SK-N-SH treated with all-trans-retinoic acid at 6 μM for 48 hours (cell line): ENCODE measurements at regions not wholly inside any gene's neighbourhood (a gene's known extent, or its start where the extent isn't known, plus 50 kb on each side); places are given as distances from the start of the nearest gene placed in this dataset.

Experiments
- ATAC-seq: fragments of 200-7000 bp; cut with Tn5 transposase; 3 replicates; pipeline ENCODE4 v1.9.1; 2020; ENCODE audit warnings: mild to moderate bottlenecking, moderate library complexity
- ARNTL ChIP-seq: fragments of 450-650 bp; formaldehyde crosslinking; IDR thresholded peaks from 2 replicates; pipeline ENCODE4 v1.5.0; 2020; ENCODE audit warnings: low read depth, mild to moderate bottlenecking, moderate library complexity, borderline replicate concordance
- BACH2 ChIP-seq: fragments of 250-450 bp; sonication (Bioruptor Pico); IDR thresholded peaks from 2 replicates; pipeline ENCODE4 v1.9.0; 2021; ENCODE audit warnings: mild to moderate bottlenecking, borderline replicate concordance
- CSDC2 ChIP-seq: fragments of 250-450 bp; sonication (Bioruptor Pico); IDR thresholded peaks from 2 replicates; pipeline ENCODE4 v1.5.0; 2020; ENCODE audit warnings: mild to moderate bottlenecking, moderate library complexity
- ESRRG ChIP-seq: fragments of 250-450 bp; sonication (Bioruptor Pico); IDR thresholded peaks from 2 replicates; pipeline ENCODE4 v1.6.1; 2021; ENCODE audit warnings: mild to moderate bottlenecking
- GLIS3 ChIP-seq: fragments of 250-450 bp; sonication (Bioruptor Pico); IDR thresholded peaks from 2 replicates; pipeline ENCODE4 v1.5.0; 2020; ENCODE audit warnings: mild to moderate bottlenecking, moderate library complexity
- ISL1 ChIP-seq: fragments of 250-450 bp; sonication (Bioruptor Pico); IDR thresholded peaks from 2 replicates; pipeline ENCODE4 v2.1.2; 2022; ENCODE audit warnings: mild to moderate bottlenecking, moderate library complexity
- OSR1 ChIP-seq: fragments of 250-450 bp; sonication (Bioruptor Pico); IDR thresholded peaks from 2 replicates; pipeline ENCODE4 v1.8.0; 2022; ENCODE audit warnings: moderate library complexity, mild to moderate bottlenecking, inconsistent platforms
- POU6F1 ChIP-seq: fragments of 250-450 bp; sonication (Bioruptor Pico); IDR thresholded peaks from 2 replicates; pipeline ENCODE4 v1.8.0; 2021; ENCODE audit warnings: low read depth, mild to moderate bottlenecking, moderate library complexity, borderline replicate concordance
- PPARA ChIP-seq: fragments of 250-450 bp; sonication (Bioruptor Pico); IDR thresholded peaks from 2 replicates; pipeline ENCODE4 v1.5.0; 2020; ENCODE audit warnings: mild to moderate bottlenecking, borderline replicate concordance
- RARB ChIP-seq: fragments of 250-450 bp; sonication (Bioruptor Pico); IDR thresholded peaks from 2 replicates; pipeline ENCODE4 v1.8.0; 2021; ENCODE audit warnings: mild to moderate bottlenecking, moderate library complexity
- SNAI2 ChIP-seq: fragments of 250-450 bp; sonication (Bioruptor Pico); IDR thresholded peaks from 2 replicates; pipeline ENCODE4 v1.5.0; 2020; ENCODE audit warnings: mild to moderate bottlenecking, moderate library complexity
- TCF4 ChIP-seq: fragments of 250-450 bp; sonication (Bioruptor Pico); IDR thresholded peaks from 2 replicates; pipeline ENCODE4 v1.8.0; 2021; ENCODE audit warnings: mild to moderate bottlenecking, moderate library complexity, borderline replicate concordance
- TOX ChIP-seq: fragments of 250-450 bp; sonication (Bioruptor Pico); IDR thresholded peaks from 2 replicates; pipeline ENCODE4 v1.8.0; 2021; ENCODE audit warnings: mild to moderate bottlenecking, moderate library complexity, borderline replicate concordance
- ZC3H10 ChIP-seq: fragments of 250-450 bp; sonication (Bioruptor Pico); IDR thresholded peaks from 2 replicates; pipeline ENCODE4 v1.5.1; 2021; ENCODE audit warnings: mild to moderate bottlenecking, moderate library complexity
- ZFP3 ChIP-seq: fragments of 250-450 bp; sonication (Bioruptor Pico); IDR thresholded peaks from 2 replicates; pipeline ENCODE4 v1.5.0; 2020; ENCODE audit warnings: mild to moderate bottlenecking, moderate library complexity
- ZFP30 ChIP-seq: fragments of 450-650 bp; formaldehyde crosslinking; IDR thresholded peaks from 2 replicates; pipeline ENCODE4 v1.5.0; 2022; ENCODE audit warnings: mild to moderate bottlenecking, moderate library complexity
- ZNF565 ChIP-seq: fragments of 450-650 bp; formaldehyde crosslinking; conservative IDR thresholded peaks from 2 replicates; pipeline ENCODE4 v1.5.0; 2020; ENCODE audit warnings: low read depth, mild to moderate bottlenecking, moderate library complexity
- ZNF70 ChIP-seq: fragments of 450-650 bp; formaldehyde crosslinking; IDR thresholded peaks from 2 replicates; pipeline ENCODE4 v1.5.0; 2020; ENCODE audit warnings: mild to moderate bottlenecking, moderate library complexity
- ZNF8 ChIP-seq: fragments of 450-650 bp; formaldehyde crosslinking; IDR thresholded peaks from 2 replicates; pipeline ENCODE4 v1.5.0; 2020; ENCODE audit warnings: mild to moderate bottlenecking, moderate library complexity
- TF ChIP-seq, protein P1 (sequence below): fragments of 250-450 bp; sonication (Bioruptor Pico); IDR thresholded peaks from 2 replicates; pipeline ENCODE4 v1.5.1; 2021; ENCODE audit warnings: mild to moderate bottlenecking, moderate library complexity
- TF ChIP-seq, protein P2 (sequence below): fragments of 250-450 bp; sonication (Bioruptor Pico); IDR thresholded peaks from 2 replicates; pipeline ENCODE4 v1.5.1; 2020; ENCODE audit warnings: low read depth, mild to moderate bottlenecking, moderate library complexity

DNA sequence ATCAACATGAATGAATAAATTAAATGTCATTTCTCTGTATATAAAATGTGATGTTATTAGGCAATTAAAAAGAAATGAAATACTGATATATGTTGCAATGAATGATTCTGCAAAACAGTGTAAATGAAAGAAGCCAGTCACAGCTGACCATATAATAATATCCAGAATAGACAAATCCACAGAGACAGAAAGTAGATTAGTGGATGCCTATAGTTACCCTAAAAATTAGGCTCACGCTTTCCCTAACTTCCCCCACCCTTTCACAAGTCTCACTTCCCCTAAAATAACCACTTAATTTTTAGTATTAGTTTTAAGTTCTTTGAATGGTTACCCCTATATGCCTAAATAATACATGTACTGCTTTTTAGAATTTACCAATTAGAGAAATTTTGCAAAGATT, 348.9 kb upstream of the FAR2 start:
- TF ChIP-seq ESRRG (CRISPR knock-in tag) (no peak), CSDC2 (CRISPR knock-in tag) (no peak)
- TF ChIP-seq, all 23 proteins: peak for 0
- no peak for ATAC-seq

DNA sequence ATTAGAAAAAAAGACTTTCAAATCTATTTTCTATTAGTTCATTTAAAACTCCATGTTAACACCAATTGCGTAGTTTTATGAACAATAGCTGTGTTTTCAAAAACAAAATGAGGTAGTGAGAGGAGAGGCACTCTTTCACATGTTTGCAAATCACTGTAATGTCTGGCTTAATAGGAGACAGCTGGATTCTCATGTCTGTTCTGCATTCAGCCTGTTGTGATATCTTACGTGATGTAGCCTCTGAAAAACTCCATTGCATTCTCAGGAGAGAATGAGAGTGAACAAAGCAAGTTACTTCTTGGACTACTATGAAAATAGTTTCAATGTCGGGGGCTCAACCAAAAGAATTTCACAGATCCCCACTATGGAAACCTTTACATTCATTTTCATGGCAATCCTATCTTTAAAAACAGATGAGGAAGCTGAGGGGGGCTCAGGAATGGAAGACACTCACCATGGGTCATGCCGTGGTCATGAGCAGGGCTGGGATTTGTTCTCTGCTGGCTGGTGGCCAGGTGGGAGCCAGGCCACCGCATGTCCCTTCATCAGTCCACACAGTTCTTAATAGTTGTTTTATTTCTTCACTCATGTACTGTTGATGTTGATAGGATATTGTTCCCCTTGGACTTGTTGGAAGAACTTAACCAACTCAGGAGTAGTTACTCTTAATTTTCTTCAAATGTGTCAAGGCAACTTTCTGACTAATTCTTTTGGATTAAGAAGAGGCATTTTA, 346.2 kb upstream of the FAR2 start:
- ATAC-seq, result no peak
- TF ChIP-seq ZFP3 (CRISPR knock-in tag) (no peak), ZNF70 (peak; percentile 92), RARB (CRISPR knock-in tag) (no peak), ZNF8 (CRISPR knock-in tag) (no peak), ARNTL (CRISPR knock-in tag) (no peak), ESRRG (CRISPR knock-in tag) (no peak), GLIS3 (CRISPR knock-in tag) (no peak)
- TF ChIP-seq, all 23 proteins: peak for 1

- TF ChIP-seq ISL1 (no peak), BACH2 (CRISPR knock-in tag) (no peak), TOX (CRISPR knock-in tag) (no peak), ZC3H10 (CRISPR knock-in tag) (no peak), GLIS3 (CRISPR knock-in tag) (no peak), SNAI2 (CRISPR knock-in tag) (no peak), ZNF70 (no peak), ZFP3 (CRISPR knock-in tag) (no peak), ZNF8 (CRISPR knock-in tag) (no peak), RARB (CRISPR knock-in tag) (no peak), ZFP30 (CRISPR knock-in tag) (no peak), TCF4 (CRISPR knock-in tag) (no peak), PPARA (CRISPR knock-in tag) (no peak), ARNTL (CRISPR knock-in tag) (no peak), POU6F1 (CRISPR knock-in tag) (no peak), ESRRG (CRISPR knock-in tag) (no peak)
- TF ChIP-seq, protein P1, sequence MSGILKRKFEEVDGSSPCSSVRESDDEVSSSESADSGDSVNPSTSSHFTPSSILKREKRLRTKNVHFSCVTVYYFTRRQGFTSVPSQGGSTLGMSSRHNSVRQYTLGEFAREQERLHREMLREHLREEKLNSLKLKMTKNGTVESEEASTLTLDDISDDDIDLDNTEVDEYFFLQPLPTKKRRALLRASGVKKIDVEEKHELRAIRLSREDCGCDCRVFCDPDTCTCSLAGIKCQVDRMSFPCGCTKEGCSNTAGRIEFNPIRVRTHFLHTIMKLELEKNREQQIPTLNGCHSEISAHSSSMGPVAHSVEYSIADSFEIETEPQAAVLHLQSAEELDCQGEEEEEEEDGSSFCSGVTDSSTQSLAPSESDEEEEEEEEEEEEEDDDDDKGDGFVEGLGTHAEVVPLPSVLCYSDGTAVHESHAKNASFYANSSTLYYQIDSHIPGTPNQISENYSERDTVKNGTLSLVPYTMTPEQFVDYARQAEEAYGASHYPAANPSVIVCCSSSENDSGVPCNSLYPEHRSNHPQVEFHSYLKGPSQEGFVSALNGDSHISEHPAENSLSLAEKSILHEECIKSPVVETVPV (CRISPR knock-in tag), result no peak
- ATAC-seq, result no peak
Observed at GRCh38 chr12:28807535-28807934, 341.5 kb upstream of the FAR2 start.

DNA sequence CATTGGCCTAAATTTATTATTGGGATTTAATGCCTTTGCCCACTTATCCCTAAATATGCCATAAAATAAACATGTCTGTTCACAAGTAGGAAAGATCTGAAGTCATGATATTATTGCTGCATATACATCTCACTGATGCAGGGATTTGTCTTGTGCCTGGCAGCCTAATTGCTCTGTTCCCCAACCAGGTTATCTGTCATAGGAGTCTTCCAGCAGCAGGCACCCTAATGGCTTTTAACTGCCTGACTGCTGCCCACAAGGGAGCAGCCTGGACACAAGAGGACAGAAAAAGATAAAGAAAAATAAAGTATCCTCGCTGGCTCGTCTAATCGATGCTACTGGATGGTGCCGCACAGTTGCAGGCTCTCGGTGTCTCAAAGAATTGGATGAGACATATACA, 337.6 kb upstream of the FAR2 start:
- peak; percentile 28; the same call in 1 of the 3 replicates for ATAC-seq
- TF ChIP-seq ZFP30 (CRISPR knock-in tag), result no peak
- no peak for TF ChIP-seq CSDC2 (CRISPR knock-in tag)
- no peak for TF ChIP-seq ESRRG (CRISPR knock-in tag)
- TF ChIP-seq ARNTL (CRISPR knock-in tag), result no peak
- peak; percentile 49; the same call in 1 of the 2 replicates for TF ChIP-seq TCF4 (CRISPR knock-in tag)
- TF ChIP-seq, protein P2, sequence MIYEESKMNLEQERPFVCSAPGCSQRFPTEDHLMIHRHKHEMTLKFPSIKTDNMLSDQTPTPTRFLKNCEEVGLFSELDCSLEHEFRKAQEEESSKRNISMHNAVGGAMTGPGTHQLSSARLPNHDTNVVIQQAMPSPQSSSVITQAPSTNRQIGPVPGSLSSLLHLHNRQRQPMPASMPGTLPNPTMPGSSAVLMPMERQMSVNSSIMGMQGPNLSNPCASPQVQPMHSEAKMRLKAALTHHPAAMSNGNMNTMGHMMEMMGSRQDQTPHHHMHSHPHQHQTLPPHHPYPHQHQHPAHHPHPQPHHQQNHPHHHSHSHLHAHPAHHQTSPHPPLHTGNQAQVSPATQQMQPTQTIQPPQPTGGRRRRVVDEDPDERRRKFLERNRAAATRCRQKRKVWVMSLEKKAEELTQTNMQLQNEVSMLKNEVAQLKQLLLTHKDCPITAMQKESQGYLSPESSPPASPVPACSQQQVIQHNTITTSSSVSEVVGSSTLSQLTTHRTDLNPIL (CRISPR knock-in tag), result no peak

DNA sequence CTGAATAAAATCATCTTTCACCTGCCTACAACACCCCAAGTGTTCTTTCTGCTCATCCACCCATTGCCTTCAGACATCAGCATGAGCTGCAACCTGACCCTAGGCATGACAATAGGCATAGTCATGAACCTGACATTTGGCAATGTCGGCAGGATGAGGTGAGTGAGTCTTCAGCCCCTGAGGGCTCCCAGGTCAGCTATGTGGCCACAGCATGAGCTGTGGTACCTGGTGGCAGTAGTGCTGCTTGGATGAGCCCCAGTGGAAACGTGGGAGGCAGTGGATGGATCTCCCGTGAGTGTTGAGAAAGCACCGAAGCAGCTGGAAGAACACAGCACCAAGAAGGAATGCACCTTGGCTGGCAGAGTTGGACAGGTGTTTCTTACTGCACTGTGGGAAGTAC, 334.8 kb upstream of the FAR2 start:
- ATAC-seq, result no peak
- TF ChIP-seq, protein P2 (CRISPR knock-in tag), result no peak
- no peak for TF ChIP-seq ZC3H10 (CRISPR knock-in tag)
- TF ChIP-seq BACH2 (CRISPR knock-in tag), result no peak
- no peak for TF ChIP-seq GLIS3 (CRISPR knock-in tag)
- TF ChIP-seq, protein P1 (CRISPR knock-in tag), result no peak
- no peak for TF ChIP-seq ZNF70
- no peak for TF ChIP-seq ESRRG (CRISPR knock-in tag)
- no peak for TF ChIP-seq TCF4 (CRISPR knock-in tag)
- TF ChIP-seq ISL1, result no peak
- no peak for TF ChIP-seq OSR1 (CRISPR knock-in tag)
- TF ChIP-seq ZFP3 (CRISPR knock-in tag), result no peak
- TF ChIP-seq TOX (CRISPR knock-in tag), result no peak
- TF ChIP-seq RARB (CRISPR knock-in tag), result no peak
- no peak for TF ChIP-seq ARNTL (CRISPR knock-in tag)
- no peak for TF ChIP-seq PPARA (CRISPR knock-in tag)
- TF ChIP-seq POU6F1 (CRISPR knock-in tag), result no peak
- TF ChIP-seq ZNF565 (CRISPR knock-in tag), result no peak
- TF ChIP-seq ZNF8 (CRISPR knock-in tag), result no peak
